CMK (cell line): ENCODE measurements at regions not wholly inside any gene's neighbourhood (a gene's known extent, or its start where the extent isn't known, plus 50 kb on each side); places are given as distances from the start of the nearest gene placed in this dataset.
"Not testable (repeated sequence)": the region's sequence is repeated elsewhere in the genome, so short reads cannot be mapped to it uniquely, and the experiment has no call there.

ENCODE experiments used
- DNase-seq: peaks from one replicate; pipeline ENCODE4 v3.0.0-alpha.2; 2010; ENCODE audit warnings: low read depth

- no peak for DNase-seq
Observed at GRCh38 chr7:155945670-155946325, 133.5 kb upstream of the SHH start.

- no peak for DNase-seq
Observed at GRCh38 chr7:155944901-155945300, 132.6 kb upstream of the SHH start.

- no peak for DNase-seq
Observed at GRCh38 chr7:155943251-155943899, 131.1 kb upstream of the SHH start.

GRCh38 chr7:155942226-155942950 is 130.1 kb upstream of the SHH start:
- DNase-seq = no peak

- no peak for DNase-seq
Observed at GRCh38 chr7:155941688-155942087, 129.4 kb upstream of the SHH start.

- no peak for DNase-seq
Observed at GRCh38 chr7:155939350-155939749, 127.1 kb upstream of the SHH start.

GRCh38 chr7:155938129-155938528 is 125.9 kb upstream of the SHH start:
- no peak for DNase-seq

GRCh38 chr7:155935726-155936125 is 123.5 kb upstream of the SHH start:
- no peak for DNase-seq

GRCh38 chr7:155935005-155935557 is 122.8 kb upstream of the SHH start:
- no peak for DNase-seq

GRCh38 chr7:155932324-155932723 is 120.1 kb upstream of the SHH start:
- DNase-seq = not testable (repeated sequence)

GRCh38 chr7:155931396-155932085 is 119.3 kb upstream of the SHH start:
- DNase-seq = no peak

GRCh38 chr7:155930527-155930926 is 118.3 kb upstream of the SHH start:
- no peak for DNase-seq

GRCh38 chr7:155930061-155930460 is 117.8 kb upstream of the SHH start:
- no peak for DNase-seq

- no peak for DNase-seq
Observed at GRCh38 chr7:155928583-155928982, 116.3 kb upstream of the SHH start.

- no peak for DNase-seq
Observed at GRCh38 chr7:155927905-155928304, 115.6 kb upstream of the SHH start.

GRCh38 chr7:155925682-155926081 is 113.4 kb upstream of the SHH start:
- no peak for DNase-seq

- DNase-seq = no peak
Observed at GRCh38 chr7:155922067-155922816, 110.0 kb upstream of the SHH start.

- DNase-seq = no peak
Observed at GRCh38 chr7:155921804-155922066, 109.5 kb upstream of the SHH start.

- no peak for DNase-seq
Observed at GRCh38 chr7:155921086-155921803, 109.0 kb upstream of the SHH start.

- no peak for DNase-seq
Observed at GRCh38 chr7:155920068-155920461, 107.8 kb upstream of the SHH start.

- DNase-seq = no peak
Observed at GRCh38 chr7:155919391-155920067, 107.3 kb upstream of the SHH start.
